HG03354 (cell line): ENCODE measurements at regions not wholly inside any gene's neighbourhood (a gene's known extent, or its start where the extent isn't known, plus 50 kb on each side); places are given as distances from the start of the nearest gene placed in this dataset.

Experiments used
- ATAC-seq: cut with Tn5 transposase; IDR thresholded peaks from one replicate; pipeline ENCODE4 v1.9.1; 2021; ENCODE audit warnings: mild to moderate bottlenecking; ENCODE audit not compliant: unreplicated experiment, poor library complexity, severe bottlenecking

- no peak for ATAC-seq
These were observed 97.1 kb downstream of the HLX start for GRCh38 chr1:220976390-220976789.

DNA sequence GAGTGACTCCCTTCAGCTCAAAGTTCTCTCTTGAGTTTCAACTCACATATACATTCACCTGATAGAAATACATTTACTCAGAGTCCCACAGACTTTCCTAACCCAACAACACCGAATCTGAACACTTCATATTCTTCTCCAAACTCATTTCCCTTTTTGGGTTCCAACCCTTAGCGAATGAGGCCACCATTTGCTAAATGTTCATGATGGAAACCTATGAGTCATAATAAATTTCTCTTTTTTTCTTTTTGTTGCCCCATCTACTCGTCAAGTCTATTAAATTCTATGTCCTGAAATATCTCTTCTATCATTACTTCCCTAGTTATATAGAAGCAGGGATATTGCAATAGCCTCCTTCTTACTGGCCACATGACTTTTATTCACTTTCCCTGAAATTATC lies 100.1 kb downstream of the HLX start:
- ATAC-seq = no peak

- no peak for ATAC-seq
These were observed 103.4 kb downstream of the HLX start for GRCh38 chr1:220982686-220983085.

DNA sequence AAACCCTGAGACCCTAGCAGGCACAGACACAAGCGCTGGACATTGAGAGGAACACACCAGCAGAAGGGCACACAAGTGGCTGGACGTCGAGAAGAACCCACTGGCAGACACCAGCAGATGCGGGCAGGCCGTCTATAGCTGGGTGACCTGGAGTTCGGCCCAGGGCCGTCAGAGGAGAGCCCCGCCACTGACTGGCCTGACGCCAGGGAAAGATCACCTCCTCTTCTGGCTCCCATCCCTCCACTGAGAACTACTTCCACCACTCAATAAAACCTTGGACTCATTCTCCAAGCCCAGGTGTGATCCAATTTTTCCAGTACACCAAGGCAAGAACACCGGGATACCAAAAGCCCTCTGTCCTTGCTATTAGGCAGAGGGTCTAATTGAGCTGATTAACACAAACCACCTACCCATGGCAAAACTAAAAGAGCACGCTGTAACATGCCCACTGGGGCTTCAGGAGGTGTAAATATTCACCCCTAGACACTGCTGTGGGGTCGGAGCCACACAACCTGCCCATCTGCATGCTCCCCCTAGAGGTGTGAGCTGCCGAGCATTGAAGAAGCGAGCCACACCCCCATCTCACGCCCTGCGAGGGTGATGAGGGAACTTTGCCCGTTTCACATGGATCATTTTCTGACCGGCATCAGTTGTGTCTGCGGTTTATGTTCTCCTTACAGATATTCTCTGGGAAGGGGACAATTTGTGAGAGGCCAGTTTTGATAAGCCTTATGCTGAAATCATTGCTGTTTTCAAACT lies 104.8 kb downstream of the HLX start:
- ATAC-seq = no peak

- no peak for ATAC-seq
These were observed 111.4 kb downstream of the HLX start for GRCh38 chr1:220990427-220991339.

GRCh38 chr1:220991506-220991905 lies 112.3 kb downstream of the HLX start:
- no peak for ATAC-seq

GRCh38 chr1:220991959-220992704 lies 112.9 kb downstream of the HLX start:
- no peak for ATAC-seq

- ATAC-seq = no peak
These were observed 113.4 kb downstream of the HLX start for GRCh38 chr1:220992705-220993052.

- no peak for ATAC-seq
These were observed 115.4 kb downstream of the HLX start for GRCh38 chr1:220994671-220995070.

GRCh38 chr1:220997791-220998190 lies 118.5 kb downstream of the HLX start:
- ATAC-seq = no peak

GRCh38 chr1:220999872-221000863 lies 120.9 kb downstream of the HLX start:
- no peak for ATAC-seq

GRCh38 chr1:221001167-221001566 lies 121.9 kb downstream of the HLX start:
- ATAC-seq = no peak

GRCh38 chr1:221002601-221003000 lies 123.4 kb downstream of the HLX start:
- ATAC-seq = no peak

DNA sequence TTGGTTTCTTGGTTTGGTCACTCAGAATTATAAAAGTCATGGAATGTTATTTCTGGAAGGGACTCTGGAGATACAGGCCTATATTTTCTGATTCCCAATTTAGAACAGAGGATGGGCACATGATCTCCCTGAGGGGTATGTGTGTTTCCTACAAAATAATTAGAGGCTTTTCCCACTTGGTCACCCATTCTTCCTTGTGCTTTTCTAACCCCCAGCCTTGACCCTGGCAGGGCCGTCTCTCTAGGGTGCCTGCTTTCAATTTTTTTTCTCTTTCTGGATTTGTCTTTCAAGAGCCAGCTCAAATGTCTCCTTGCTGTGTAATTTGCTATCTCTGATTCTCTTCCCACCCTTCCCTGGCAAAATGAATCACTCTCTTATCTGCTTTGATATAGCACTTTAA lies 131.9 kb downstream of the HLX start:
- ATAC-seq = no peak

DNA sequence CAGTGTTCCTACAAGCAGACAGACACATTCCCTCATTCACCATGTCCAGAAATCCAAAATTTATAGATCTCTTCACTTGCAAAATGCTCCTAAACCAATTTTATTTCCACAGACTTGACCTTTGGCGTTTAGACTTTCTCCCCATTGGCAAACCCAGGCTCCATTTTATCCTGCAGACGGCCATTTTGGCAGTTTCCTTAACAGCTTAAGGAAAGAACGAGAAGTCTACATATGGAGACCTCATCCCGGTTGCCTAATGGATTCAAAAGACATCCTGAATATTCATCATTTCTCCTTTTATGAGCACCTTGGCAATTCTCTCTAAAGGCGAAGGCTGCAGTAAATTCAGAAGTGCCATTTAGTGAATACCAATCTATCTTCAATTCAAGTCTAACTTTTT lies 132.9 kb downstream of the HLX start:
- ATAC-seq = no peak

DNA sequence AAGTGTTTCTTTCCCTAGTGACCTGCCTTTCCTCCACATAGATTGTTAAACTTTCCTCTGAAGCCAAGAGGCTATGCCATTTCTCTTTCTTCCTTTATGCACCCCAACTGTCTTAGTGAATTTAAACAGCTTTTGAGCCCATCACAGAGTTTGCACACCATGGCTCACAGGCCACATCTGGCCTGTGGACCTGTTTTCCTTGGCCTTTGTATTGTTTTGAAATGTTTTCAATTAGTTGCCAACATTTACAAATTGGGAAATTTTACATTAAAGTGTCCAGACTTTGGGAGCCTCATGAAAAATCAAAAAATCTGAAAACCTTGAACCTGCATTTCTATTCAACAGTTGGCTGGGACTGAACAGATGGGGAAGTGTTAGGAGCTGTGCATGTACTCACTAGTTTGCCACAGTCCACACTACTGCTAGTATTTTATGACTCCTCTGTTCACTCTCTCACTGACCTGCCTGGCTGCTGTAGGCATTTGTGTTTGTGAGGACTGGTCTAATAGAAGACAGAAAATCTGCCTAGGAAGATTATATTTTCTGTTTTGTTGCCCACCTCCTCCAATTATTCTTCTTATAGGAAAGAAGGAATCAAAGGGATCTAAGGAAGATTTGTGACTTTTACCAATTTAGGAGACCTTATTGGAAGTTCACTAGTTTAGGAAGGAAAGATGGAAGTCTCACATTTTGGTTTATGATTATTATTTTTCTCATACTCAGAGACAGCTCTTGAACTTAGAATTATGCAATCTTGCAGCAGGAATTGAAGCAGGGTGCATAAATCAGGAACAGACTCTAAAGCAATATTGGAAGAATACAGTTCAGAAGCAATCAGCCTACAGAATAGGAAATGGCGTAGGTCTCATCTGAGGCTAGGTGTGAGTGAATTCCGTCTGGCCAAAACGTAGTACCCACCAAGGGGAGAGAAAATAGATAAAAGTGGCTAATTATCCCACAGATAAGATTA lies 134.7 kb downstream of the HLX start:
- no peak for ATAC-seq

DNA sequence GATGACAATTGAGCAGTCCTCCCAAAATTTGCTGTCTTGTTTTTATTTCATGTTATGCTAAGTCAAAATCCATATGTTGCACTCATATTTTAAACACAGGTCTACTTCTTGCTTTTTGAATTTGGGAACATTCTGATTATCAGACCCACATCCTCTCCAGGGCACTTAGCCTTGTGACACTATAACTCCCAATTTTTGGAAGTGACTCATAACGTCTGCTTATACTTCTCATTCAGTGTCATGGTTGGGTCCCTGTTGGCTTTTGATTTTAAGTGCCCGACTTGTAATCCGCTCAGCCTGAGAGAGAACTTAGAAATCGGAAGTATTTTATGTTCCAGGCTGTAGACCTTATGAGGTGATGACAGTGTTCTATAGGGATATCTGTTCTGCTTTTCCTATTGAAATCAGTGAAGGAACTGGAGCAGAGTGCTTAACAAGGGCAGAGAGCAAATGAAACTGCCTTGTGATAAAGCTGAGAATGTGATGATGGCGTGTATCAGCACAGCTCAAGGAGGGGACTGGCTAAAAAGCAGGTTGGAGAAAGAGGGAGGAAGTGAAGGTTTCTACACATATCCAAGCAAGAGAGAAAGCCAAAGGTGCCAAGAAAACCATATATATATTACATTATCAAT lies 136.0 kb downstream of the HLX start:
- no peak for ATAC-seq

- ATAC-seq = no peak
These were observed 137.5 kb downstream of the HLX start for GRCh38 chr1:221016751-221017150.
